ENCODE measurements at regions not wholly inside any gene's neighbourhood (a gene's known extent, or its start where the extent isn't known, plus 50 kb on each side); places are given as distances from the start of the nearest gene placed in this dataset.
A peak's percentile ranks its signal among the peaks of the same experiment; 100 is the strongest.

GRCh38 chr17:55962951-55963401 lies 190.3 kb upstream of the ANKFN1 start:
- H3K36me3 ChIP-seq, result no peaks in the 10 kb centered on the region
- no peaks in the 10 kb centered on the region for H3K27me3 ChIP-seq
- ATAC-seq, result no peak
- H3K4me1 ChIP-seq, result no peaks in the 10 kb centered on the region
- TF ChIP-seq CTCF (IDR thresholded peaks at IDR 0.05), result no peak
- H3K9me3 ChIP-seq, result no peaks in the 10 kb centered on the region
- intact Hi-C loops (cut with DNase I), result no loop called here
- H3K4me3 ChIP-seq, result no peak overlapping the region
- peak in 3 of 4 donors; percentile 4 to 57 (median 19) for DNase-seq
- H3K27ac ChIP-seq, result no peak overlapping the region

GRCh38 chr17:55964191-55964590 lies 189.1 kb upstream of the ANKFN1 start:
- H3K9me3 ChIP-seq, result no peaks in the 10 kb centered on the region
- H3K36me3 ChIP-seq, result no peaks in the 10 kb centered on the region
- DNase-seq (no peak), ATAC-seq (no peak)
- H3K4me3 ChIP-seq, result no peak overlapping the region
- intact Hi-C loops (cut with DNase I), result no loop called here
- no peak for TF ChIP-seq CTCF (IDR thresholded peaks at IDR 0.05)
- no peaks in the 10 kb centered on the region for H3K4me1 ChIP-seq
- H3K27me3 ChIP-seq, result no peaks in the 10 kb centered on the region
- no peak overlapping the region for H3K27ac ChIP-seq

- Histone ChIP-seq H3K4me1 (no peaks in the 10 kb centered on the region), H3K9me3 (no peaks in the 10 kb centered on the region), H3K36me3 (no peaks in the 10 kb centered on the region), H3K27me3 (no peaks in the 10 kb centered on the region), H3K4me3 (no peak overlapping the region), H3K27ac (no peak overlapping the region)
- intact Hi-C loops (cut with DNase I), result no loop called here
- TF ChIP-seq CTCF (IDR thresholded peaks at IDR 0.05), result no peak
- no peak for DNase-seq
- ATAC-seq, result no peak
Observed at GRCh38 chr17:55965051-55965450, 188.2 kb upstream of the ANKFN1 start.

GRCh38 chr17:55969562-55970324 lies 183.5 kb upstream of the ANKFN1 start:
- ATAC-seq, result no peak
- TF ChIP-seq CTCF (IDR thresholded peaks at IDR 0.05), result no peak
- DNase-seq, result no peak
- H3K4me3 ChIP-seq, result no peak overlapping the region
- intact Hi-C loops (cut with DNase I), result no loop called here
- H3K36me3 ChIP-seq, result no peaks in the 10 kb centered on the region
- H3K27me3 ChIP-seq, result no peaks in the 10 kb centered on the region
- no peak overlapping the region for H3K27ac ChIP-seq
- no peaks in the 10 kb centered on the region for H3K4me1 ChIP-seq
- no peaks in the 10 kb centered on the region for H3K9me3 ChIP-seq

- no peaks in the 10 kb centered on the region for H3K9me3 ChIP-seq
- no peak overlapping the region for H3K4me3 ChIP-seq
- H3K27ac ChIP-seq, result no peak overlapping the region
- intact Hi-C loops (cut with DNase I), result no loop called here
- DNase-seq (no peak), ATAC-seq (no peak)
- H3K27me3 ChIP-seq, result no peaks in the 10 kb centered on the region
- H3K4me1 ChIP-seq, result no peaks in the 10 kb centered on the region
- TF ChIP-seq CTCF (IDR thresholded peaks at IDR 0.05), result no peak
- H3K36me3 ChIP-seq, result no peaks in the 10 kb centered on the region
Observed at GRCh38 chr17:55978578-55978977, 174.7 kb upstream of the ANKFN1 start.

Measured in left lung (tissue), 4 donors.